Loucy (cell line): ENCODE measurements at regions not wholly inside any gene's neighbourhood (a gene's known extent, or its start where the extent isn't known, plus 50 kb on each side); places are given as distances from the start of the nearest gene placed in this dataset.

Experiments
- EZH2phosphoT487 ChIP-seq: fragments of 200-600 bp; IDR thresholded peaks from 2 replicates; pipeline ENCODE4 v1.6.1; 2018; ENCODE audit warnings: antibody characterized with exemption, mild to moderate bottlenecking, moderate library complexity, borderline replicate concordance
- TF ChIP-seq, protein P1 (sequence below): fragments of 200-600 bp; sonication (generic); conservative IDR thresholded peaks from 2 replicates; pipeline ENCODE4 v1.5.1; 2014; ENCODE audit warnings: mild to moderate bottlenecking, antibody characterized with exemption, low read length

DNA sequence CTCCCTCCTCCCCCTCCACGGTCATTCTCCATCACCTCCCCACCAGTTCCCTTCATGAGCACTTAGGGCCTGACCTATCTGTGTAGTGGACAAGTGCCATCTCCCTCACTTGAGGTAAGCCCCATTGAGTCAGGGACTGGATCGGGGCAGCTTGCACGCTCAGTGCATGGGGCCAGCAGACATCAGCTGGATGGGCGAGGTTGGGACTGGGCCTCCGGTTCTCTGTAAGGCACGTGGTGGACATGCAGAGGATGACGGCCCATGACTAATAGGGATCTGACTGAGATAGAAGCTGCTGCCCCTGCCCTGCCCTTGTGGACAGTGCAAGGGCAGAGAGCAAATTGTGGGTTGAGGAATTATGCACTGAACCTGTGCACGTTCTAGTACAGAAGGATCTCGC, 120.4 kb upstream of the C1orf174 start:
- TF ChIP-seq, protein P1, sequence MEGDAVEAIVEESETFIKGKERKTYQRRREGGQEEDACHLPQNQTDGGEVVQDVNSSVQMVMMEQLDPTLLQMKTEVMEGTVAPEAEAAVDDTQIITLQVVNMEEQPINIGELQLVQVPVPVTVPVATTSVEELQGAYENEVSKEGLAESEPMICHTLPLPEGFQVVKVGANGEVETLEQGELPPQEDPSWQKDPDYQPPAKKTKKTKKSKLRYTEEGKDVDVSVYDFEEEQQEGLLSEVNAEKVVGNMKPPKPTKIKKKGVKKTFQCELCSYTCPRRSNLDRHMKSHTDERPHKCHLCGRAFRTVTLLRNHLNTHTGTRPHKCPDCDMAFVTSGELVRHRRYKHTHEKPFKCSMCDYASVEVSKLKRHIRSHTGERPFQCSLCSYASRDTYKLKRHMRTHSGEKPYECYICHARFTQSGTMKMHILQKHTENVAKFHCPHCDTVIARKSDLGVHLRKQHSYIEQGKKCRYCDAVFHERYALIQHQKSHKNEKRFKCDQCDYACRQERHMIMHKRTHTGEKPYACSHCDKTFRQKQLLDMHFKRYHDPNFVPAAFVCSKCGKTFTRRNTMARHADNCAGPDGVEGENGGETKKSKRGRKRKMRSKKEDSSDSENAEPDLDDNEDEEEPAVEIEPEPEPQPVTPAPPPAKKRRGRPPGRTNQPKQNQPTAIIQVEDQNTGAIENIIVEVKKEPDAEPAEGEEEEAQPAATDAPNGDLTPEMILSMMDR: no peak
- no peak for TF ChIP-seq EZH2phosphoT487
